A549 (cell line): ENCODE measurements at regions not wholly inside any gene's neighbourhood (a gene's known extent, or its start where the extent isn't known, plus 50 kb on each side); places are given as distances from the start of the nearest gene placed in this dataset.

ENCODE experiments used
- ATAC-seq, 2 experiments: fragments of 200-7000 bp in 1 of 2; fragments of >200 bp in 1 of 2; cut with Nextera tagmentation in 1 of 2; cut with Tn5 transposase in 1 of 2; 3 replicates each; pipeline versions ENCODE4 v1.8.0 to v1.9.1; 2018 to 2020; ENCODE audit warnings: mild to moderate bottlenecking in 1 of 2, moderate library complexity in 1 of 2
- CTCF ChIA-PET: fragments of 300-600 bp; sonication (Branson Sonifier 250); formaldehyde crosslinking; extraction: SDS; loops from one replicate; lab custom pipeline; 2021; ENCODE audit warnings: antibody characterized with exemption, inconsistent platforms; lab: Yijun Ruan, JAX
- POLR2A ChIA-PET: fragments of 350-600 bp; formaldehyde crosslinking; extraction: SDS; loops from one replicate; lab custom pipeline; 2021; ENCODE audit warnings: antibody characterized with exemption, inconsistent platforms; lab: Yijun Ruan, JAX
- DNase-seq, 2 experiments: peaks; one replicate each; pipeline versions ENCODE4 v3.0.0 to v3.0.0-alpha.2; 2011 to 2016; ENCODE audit warnings: low read depth in 1 of 2, low spot score in 1 of 2
- FAIRE-seq: peaks from 2 replicates; lab custom pipeline; 2011; peaks lifted over from hg19 to GRCh38; lab: Jason Lieb, UNC
- H3K27ac ChIP-seq, 2 experiments: fragments of >200 bp; sonication (Bioruptor Twin); formaldehyde crosslinking; 3 replicates each; pipeline ENCODE4 v1.5.1; 2016 to 2017
- H3K4me1 ChIP-seq: fragments of >200 bp; sonication (Bioruptor Twin); formaldehyde crosslinking; 3 replicates; pipeline ENCODE4 v1.6.1; 2016
- H3K4me2 ChIP-seq: fragments of >200 bp; sonication (Bioruptor Twin); formaldehyde crosslinking; 3 replicates; pipeline ENCODE4 v1.6.1; 2016
- H3K4me3 ChIP-seq: fragments of >200 bp; sonication (Bioruptor Twin); formaldehyde crosslinking; 3 replicates; pipeline ENCODE4 v1.5.1; 2016
- H3K9me3 ChIP-seq: fragments of >200 bp; sonication (Bioruptor Twin); formaldehyde crosslinking; 3 replicates; pipeline ENCODE4 v1.6.1; 2016
- CEBPB ChIP-seq, 2 experiments: fragments of >200 bp in 1 of 2; sonication (Bioruptor Twin) in 1 of 2; formaldehyde crosslinking in 1 of 2; IDR thresholded peaks; 2 replicates each; pipeline ENCODE4 v1.6.1; 2012 to 2016
- CHD2 ChIP-seq: fragments of 150-350 bp; IDR thresholded peaks from 2 replicates; pipeline ENCODE4 v1.6.1; 2014; ENCODE audit warnings: low read length; ENCODE audit not compliant: partially characterized antibody
- CHD4 ChIP-seq: fragments of 200-600 bp; sonication (generic); IDR thresholded peaks from 2 replicates; pipeline ENCODE4 v1.6.1; 2016; ENCODE audit warnings: antibody characterized with exemption, mild to moderate bottlenecking, borderline replicate concordance
- FOSB ChIP-seq: fragments of 250-450 bp; sonication (Bioruptor Pico); IDR thresholded peaks from 2 replicates; pipeline ENCODE4 v1.5.0; 2020; ENCODE audit warnings: mild to moderate bottlenecking, moderate library complexity
- FOSL2 ChIP-seq, 2 experiments: fragments of 450-650 bp in 1 of 2; fragments of >200 bp in 1 of 2; sonication (Bioruptor Twin) in 1 of 2; formaldehyde crosslinking; IDR thresholded peaks; 2 replicates each; pipeline versions ENCODE4 v1.5.0 to v1.6.1; 2016 to 2020; ENCODE audit warnings: mild to moderate bottlenecking in 1 of 2, moderate library complexity in 1 of 2
- GATA3 ChIP-seq: IDR thresholded peaks from 2 replicates; pipeline ENCODE4 v1.6.1; 2012; ENCODE audit warnings: borderline replicate concordance
- HOXB13 ChIP-seq: fragments of 250-450 bp; sonication (Bioruptor Pico); IDR thresholded peaks from 2 replicates; pipeline ENCODE4 v1.5.0; 2020; ENCODE audit warnings: low read depth, mild to moderate bottlenecking, moderate library complexity
- JUN ChIP-seq, 2 experiments: fragments of >200 bp; sonication (Bioruptor Twin); formaldehyde crosslinking; IDR thresholded peaks; 2 replicates in 1 of 2; 3 replicates in 1 of 2; pipeline ENCODE4 v1.6.1; 2016 to 2017
- KDM5A ChIP-seq: fragments of 200-600 bp; sonication (generic); IDR thresholded peaks from 2 replicates; pipeline ENCODE4 v1.6.1; 2016; ENCODE audit warnings: antibody characterized with exemption, mild to moderate bottlenecking
- MAFK ChIP-seq: fragments of 450-650 bp; IDR thresholded peaks from 2 replicates; pipeline ENCODE4 v1.6.1; 2014; ENCODE audit not compliant: partially characterized antibody
- RAD21 ChIP-seq, 2 experiments: fragments of >200 bp in 1 of 2; sonication (Bioruptor Twin) in 1 of 2; formaldehyde crosslinking in 1 of 2; IDR thresholded peaks in 1 of 2; conservative IDR thresholded peaks in 1 of 2; 2 replicates in 1 of 2; 3 replicates in 1 of 2; pipeline ENCODE4 v1.6.1; 2012 to 2018; ENCODE audit warnings: inconsistent platforms in 1 of 2
- RARB ChIP-seq: fragments of 250-450 bp; sonication (Bioruptor Pico); IDR thresholded peaks from 2 replicates; pipeline ENCODE4 v1.8.0; 2021; ENCODE audit warnings: mild to moderate bottlenecking, moderate library complexity
- RNF2 ChIP-seq: fragments of 200-600 bp; sonication (generic); IDR thresholded peaks from 2 replicates; pipeline ENCODE4 v1.6.1; 2016; ENCODE audit warnings: low read depth, mild to moderate bottlenecking, antibody characterized with exemption, moderate library complexity, borderline replicate concordance
- SMC3 ChIP-seq: fragments of >200 bp; sonication (Bioruptor Twin); formaldehyde crosslinking; IDR thresholded peaks from 3 replicates; pipeline ENCODE4 v1.6.1; 2018; ENCODE audit warnings: inconsistent platforms
- SREBF2 ChIP-seq: fragments of 450-650 bp; IDR thresholded peaks from 2 replicates; pipeline ENCODE4 v1.6.1; 2014; ENCODE audit warnings: mild to moderate bottlenecking, moderate library complexity
- WGBS: methylation state at CpG from one replicate; pipeline ENCODE4 v1.1.6; 2017; ENCODE audit errors: missing lambda C conversion rate; 5-methylcytosine and 5-hydroxymethylcytosine counted together
- TF ChIP-seq, protein P1 (sequence below): fragments of >200 bp; sonication (Bioruptor Twin); formaldehyde crosslinking; IDR thresholded peaks from 3 replicates; pipeline ENCODE4 v1.5.1; 2016
- TF ChIP-seq, protein P2 (sequence below): IDR thresholded peaks from 2 replicates; pipeline ENCODE4 v1.6.1; 2012
- TF ChIP-seq, protein P3 (sequence below): fragments of 200-600 bp; sonication (generic); IDR thresholded peaks from 2 replicates; pipeline ENCODE4 v1.6.1; 2016; ENCODE audit warnings: antibody characterized with exemption, mild to moderate bottlenecking, moderate library complexity

DNA sequence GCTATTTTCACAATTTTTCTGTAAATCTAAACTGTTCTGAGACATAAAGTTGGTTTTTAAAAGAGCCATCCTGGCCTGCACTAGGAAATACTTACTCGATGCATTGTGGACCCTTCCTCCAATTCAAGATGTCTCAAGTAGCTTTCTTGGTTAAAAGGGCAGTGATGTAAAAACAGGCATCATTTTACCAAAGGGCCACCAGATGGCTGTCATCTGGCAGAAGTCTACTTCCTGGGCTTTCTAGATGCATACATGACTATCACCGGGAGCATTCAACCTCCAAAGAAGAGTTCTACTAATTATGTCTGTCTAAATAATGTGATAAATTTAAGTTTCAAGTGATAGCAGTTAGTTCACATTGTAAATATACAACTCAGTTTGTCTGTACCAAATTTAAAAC is 96.8 kb upstream of the FRMD6 start:
- Histone ChIP-seq H3K9me3 (no peaks in the 10 kb centered on the region), H3K27ac (peak overlapping the region; percentile 60 to 64), H3K4me2 (peak overlapping the region; percentile 59), H3K4me3 (no peak overlapping the region), H3K4me1 (peaks cover 32% of the 10 kb centered on the region)
- DNase-seq (peak in 1 of 2 experiments; percentile 45), FAIRE-seq (no peak), ATAC-seq (peak; percentile 58 to 61; a peak in 4 of 6 replicates)
- CTCF ChIA-PET: interaction anchor here (1.0 to 3.1 kb wide), 6 partner anchors 8 to 274 kb away, joined by 3 to 13 read pairs (median 4); no protein-coding TSS in a partner anchor
- 28% methylated on average over 2 of the region's 2 CpGs for WGBS
- POLR2A ChIA-PET: interaction anchor here (1.5 kb wide), 1 partner anchor 97 kb away, joined by 6 read pairs; the partner anchor contains the start of gene FRMD6
- TF ChIP-seq RAD21 (conservative IDR thresholded peaks at IDR 0.05 in 1 of 2, IDR thresholded peaks at IDR 0.05 in 1 of 2): peak; percentile 29 to 39; a peak in 2 of 5 replicates
- TF ChIP-seq SREBF2: no peak
- peak; percentile 44; the same call in 2 of the 3 replicates for TF ChIP-seq SMC3
- TF ChIP-seq, protein P1, sequence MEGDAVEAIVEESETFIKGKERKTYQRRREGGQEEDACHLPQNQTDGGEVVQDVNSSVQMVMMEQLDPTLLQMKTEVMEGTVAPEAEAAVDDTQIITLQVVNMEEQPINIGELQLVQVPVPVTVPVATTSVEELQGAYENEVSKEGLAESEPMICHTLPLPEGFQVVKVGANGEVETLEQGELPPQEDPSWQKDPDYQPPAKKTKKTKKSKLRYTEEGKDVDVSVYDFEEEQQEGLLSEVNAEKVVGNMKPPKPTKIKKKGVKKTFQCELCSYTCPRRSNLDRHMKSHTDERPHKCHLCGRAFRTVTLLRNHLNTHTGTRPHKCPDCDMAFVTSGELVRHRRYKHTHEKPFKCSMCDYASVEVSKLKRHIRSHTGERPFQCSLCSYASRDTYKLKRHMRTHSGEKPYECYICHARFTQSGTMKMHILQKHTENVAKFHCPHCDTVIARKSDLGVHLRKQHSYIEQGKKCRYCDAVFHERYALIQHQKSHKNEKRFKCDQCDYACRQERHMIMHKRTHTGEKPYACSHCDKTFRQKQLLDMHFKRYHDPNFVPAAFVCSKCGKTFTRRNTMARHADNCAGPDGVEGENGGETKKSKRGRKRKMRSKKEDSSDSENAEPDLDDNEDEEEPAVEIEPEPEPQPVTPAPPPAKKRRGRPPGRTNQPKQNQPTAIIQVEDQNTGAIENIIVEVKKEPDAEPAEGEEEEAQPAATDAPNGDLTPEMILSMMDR: peak; percentile 34; the same call in 2 of the 3 replicates

DNA sequence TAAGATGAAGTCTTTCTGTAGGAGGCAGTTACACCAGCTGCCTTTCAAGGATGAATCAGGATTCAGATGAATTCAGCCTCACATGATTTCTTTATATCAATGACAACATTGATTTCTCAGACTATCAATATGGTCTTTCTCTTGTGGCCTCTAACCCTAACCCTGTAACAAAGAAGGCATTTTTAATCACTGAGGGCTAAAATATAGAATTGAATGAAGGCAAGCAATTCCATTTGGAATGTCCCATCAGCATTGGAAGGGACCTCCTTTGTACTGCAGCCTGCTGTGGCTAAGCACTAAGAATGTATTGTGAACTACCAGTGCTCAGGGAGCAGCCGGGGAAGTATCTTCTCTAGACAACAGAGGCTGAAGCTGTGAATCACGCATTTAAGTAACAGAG is 90.6 kb upstream of the FRMD6 start:
- Histone ChIP-seq H3K4me3 (no peak overlapping the region), H3K9me3 (no peaks in the 10 kb centered on the region), H3K4me1 (peaks cover 21% of the 10 kb centered on the region), H3K27ac (no peak overlapping the region), H3K4me2 (no peak overlapping the region)
- ATAC-seq (no peak), DNase-seq (no peak), FAIRE-seq (no peak)
- POLR2A ChIA-PET: no interaction called here
- WGBS: 94% methylated on average over 2 of the region's 2 CpGs
- CTCF ChIA-PET: interaction anchor here (1.0 to 2.1 kb wide), 2 partner anchors 12 to 277 kb away, joined by 3 to 5 read pairs; no protein-coding TSS in a partner anchor
- TF ChIP-seq, protein P2, sequence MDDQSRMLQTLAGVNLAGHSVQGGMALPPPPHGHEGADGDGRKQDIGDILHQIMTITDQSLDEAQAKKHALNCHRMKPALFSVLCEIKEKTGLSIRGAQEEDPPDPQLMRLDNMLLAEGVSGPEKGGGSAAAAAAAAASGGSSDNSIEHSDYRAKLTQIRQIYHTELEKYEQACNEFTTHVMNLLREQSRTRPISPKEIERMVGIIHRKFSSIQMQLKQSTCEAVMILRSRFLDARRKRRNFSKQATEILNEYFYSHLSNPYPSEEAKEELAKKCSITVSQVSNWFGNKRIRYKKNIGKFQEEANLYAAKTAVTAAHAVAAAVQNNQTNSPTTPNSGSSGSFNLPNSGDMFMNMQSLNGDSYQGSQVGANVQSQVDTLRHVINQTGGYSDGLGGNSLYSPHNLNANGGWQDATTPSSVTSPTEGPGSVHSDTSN: no peak
- TF ChIP-seq RNF2 (no peak), KDM5A (no peak), CHD4 (no peak), HOXB13 (CRISPR knock-in tag) (no peak), FOSL2 (IDR thresholded peaks at IDR 0.05) (no peak), FOSL2 (CRISPR knock-in tag; IDR thresholded peaks at IDR 0.05) (no peak), FOSB (CRISPR knock-in tag) (no peak), GATA3 (no peak), CEBPB (IDR thresholded peaks at IDR 0.05) (no peak), CHD2 (no peak), MAFK (no peak), JUN (IDR thresholded peaks at IDR 0.05) (no peak), RARB (CRISPR knock-in tag) (no peak)
- TF ChIP-seq, protein P3, sequence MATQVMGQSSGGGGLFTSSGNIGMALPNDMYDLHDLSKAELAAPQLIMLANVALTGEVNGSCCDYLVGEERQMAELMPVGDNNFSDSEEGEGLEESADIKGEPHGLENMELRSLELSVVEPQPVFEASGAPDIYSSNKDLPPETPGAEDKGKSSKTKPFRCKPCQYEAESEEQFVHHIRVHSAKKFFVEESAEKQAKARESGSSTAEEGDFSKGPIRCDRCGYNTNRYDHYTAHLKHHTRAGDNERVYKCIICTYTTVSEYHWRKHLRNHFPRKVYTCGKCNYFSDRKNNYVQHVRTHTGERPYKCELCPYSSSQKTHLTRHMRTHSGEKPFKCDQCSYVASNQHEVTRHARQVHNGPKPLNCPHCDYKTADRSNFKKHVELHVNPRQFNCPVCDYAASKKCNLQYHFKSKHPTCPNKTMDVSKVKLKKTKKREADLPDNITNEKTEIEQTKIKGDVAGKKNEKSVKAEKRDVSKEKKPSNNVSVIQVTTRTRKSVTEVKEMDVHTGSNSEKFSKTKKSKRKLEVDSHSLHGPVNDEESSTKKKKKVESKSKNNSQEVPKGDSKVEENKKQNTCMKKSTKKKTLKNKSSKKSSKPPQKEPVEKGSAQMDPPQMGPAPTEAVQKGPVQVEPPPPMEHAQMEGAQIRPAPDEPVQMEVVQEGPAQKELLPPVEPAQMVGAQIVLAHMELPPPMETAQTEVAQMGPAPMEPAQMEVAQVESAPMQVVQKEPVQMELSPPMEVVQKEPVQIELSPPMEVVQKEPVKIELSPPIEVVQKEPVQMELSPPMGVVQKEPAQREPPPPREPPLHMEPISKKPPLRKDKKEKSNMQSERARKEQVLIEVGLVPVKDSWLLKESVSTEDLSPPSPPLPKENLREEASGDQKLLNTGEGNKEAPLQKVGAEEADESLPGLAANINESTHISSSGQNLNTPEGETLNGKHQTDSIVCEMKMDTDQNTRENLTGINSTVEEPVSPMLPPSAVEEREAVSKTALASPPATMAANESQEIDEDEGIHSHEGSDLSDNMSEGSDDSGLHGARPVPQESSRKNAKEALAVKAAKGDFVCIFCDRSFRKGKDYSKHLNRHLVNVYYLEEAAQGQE: no peak
